Mucosa of rectum (tissue), 2 donors: ENCODE measurements at regions not wholly inside any gene's neighbourhood (a gene's known extent, or its start where the extent isn't known, plus 50 kb on each side); places are given as distances from the start of the nearest gene placed in this dataset.

Experiments
- H3K27ac ChIP-seq, 2 donors: one replicate each; pipeline ENCODE4 v1.7.0; 2013; ENCODE audit warnings: inconsistent platforms in 2 of 2, low read depth in 2 of 2, low read length in 2 of 2
- H3K27me3 ChIP-seq, 2 donors: one replicate each; pipeline ENCODE4 v1.7.0; 2013; ENCODE audit warnings: low read length in 2 of 2; ENCODE audit not compliant: control insufficient read depth in 2 of 2, insufficient read depth in 2 of 2
- H3K36me3 ChIP-seq, 2 donors: one replicate each; pipeline ENCODE4 v1.7.0; 2013; ENCODE audit warnings: low read length in 2 of 2; ENCODE audit not compliant: control insufficient read depth in 2 of 2, insufficient read depth in 2 of 2
- H3K4me1 ChIP-seq, 2 donors: one replicate each; pipeline ENCODE4 v1.7.0; 2013; ENCODE audit warnings: low read length in 2 of 2, mild to moderate bottlenecking in 1 of 2; ENCODE audit not compliant: control insufficient read depth in 2 of 2, insufficient read depth in 2 of 2
- H3K4me3 ChIP-seq, 2 donors: one replicate each; pipeline ENCODE4 v1.7.0; 2013; ENCODE audit warnings: low read length in 2 of 2
- H3K9ac ChIP-seq, 2 donors: one replicate each; pipeline ENCODE4 v1.7.0; 2013; ENCODE audit warnings: low read length in 2 of 2, low read depth in 1 of 2, mild to moderate bottlenecking in 1 of 2
- H3K9me3 ChIP-seq, 2 donors: one replicate each; pipeline ENCODE4 v1.7.0; 2013; ENCODE audit warnings: low read length in 2 of 2; ENCODE audit not compliant: control insufficient read depth in 2 of 2
- donor health status: healthy.
- donor health status: Normal muscosa, but diverticular disease.

- Histone ChIP-seq H3K9me3 (no peaks in the 10 kb centered on the region), H3K27ac (no peak overlapping the region), H3K27me3 (no peaks in the 10 kb centered on the region), H3K4me1 (peaks cover 0 to 5% of the 10 kb centered on the region in 2 donors), H3K9ac (no peak overlapping the region), H3K36me3 (no peaks in the 10 kb centered on the region), H3K4me3 (no peak overlapping the region)
Measured at GRCh38 chr2:12047761-12048160, 301.3 kb downstream of the LPIN1 start.

GRCh38 chr2:12048550-12048949, 302.1 kb downstream of the LPIN1 start:
- Histone ChIP-seq H3K27me3 (no peaks in the 10 kb centered on the region), H3K36me3 (no peaks in the 10 kb centered on the region), H3K4me3 (no peak overlapping the region), H3K9me3 (no peaks in the 10 kb centered on the region), H3K4me1 (peaks cover 0 to 5% of the 10 kb centered on the region in 2 donors), H3K9ac (no peak overlapping the region), H3K27ac (no peak overlapping the region)

GRCh38 chr2:12050396-12050795, 304.0 kb downstream of the LPIN1 start:
- no peak overlapping the region for H3K9ac ChIP-seq
- H3K9me3 ChIP-seq, result no peaks in the 10 kb centered on the region
- H3K27me3 ChIP-seq, result no peaks in the 10 kb centered on the region
- H3K27ac ChIP-seq, result no peak overlapping the region
- H3K4me3 ChIP-seq, result no peak overlapping the region
- H3K4me1 ChIP-seq, result peaks cover 0 to 3% of the 10 kb centered on the region in 2 donors
- no peaks in the 10 kb centered on the region for H3K36me3 ChIP-seq

DNA sequence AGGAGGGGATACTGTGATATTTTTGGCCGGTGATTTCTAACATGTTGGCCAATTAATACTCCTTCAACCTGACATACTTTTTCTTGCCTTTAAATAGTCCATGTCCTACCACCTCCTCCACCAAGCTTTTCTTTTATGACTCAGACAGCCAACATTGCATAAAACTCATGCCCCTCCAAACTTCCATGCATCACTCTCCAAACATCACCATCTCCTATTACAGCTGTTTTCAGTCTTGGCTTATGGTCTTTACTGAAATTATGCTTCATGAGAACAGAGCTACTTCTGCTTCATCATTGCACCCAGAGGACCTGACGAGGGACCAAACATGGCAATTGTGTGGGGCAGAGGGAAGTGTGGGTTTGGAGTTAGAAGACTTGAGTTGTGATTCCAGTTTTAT, 305.4 kb downstream of the LPIN1 start:
- Histone ChIP-seq H3K36me3 (no peaks in the 10 kb centered on the region), H3K27me3 (no peaks in the 10 kb centered on the region), H3K4me1 (no peaks in the 10 kb centered on the region), H3K4me3 (no peak overlapping the region), H3K9ac (no peak overlapping the region), H3K9me3 (no peaks in the 10 kb centered on the region), H3K27ac (no peak overlapping the region)

- peaks cover 0 to 3% of the 10 kb centered on the region in 2 donors for H3K4me1 ChIP-seq
- H3K27me3 ChIP-seq, result no peaks in the 10 kb centered on the region
- H3K4me3 ChIP-seq, result no peak overlapping the region
- no peaks in the 10 kb centered on the region for H3K36me3 ChIP-seq
- H3K9me3 ChIP-seq, result no peaks in the 10 kb centered on the region
- H3K27ac ChIP-seq, result no peak overlapping the region
- no peak overlapping the region for H3K9ac ChIP-seq
Measured at GRCh38 chr2:12052796-12053195, 306.4 kb downstream of the LPIN1 start.

DNA sequence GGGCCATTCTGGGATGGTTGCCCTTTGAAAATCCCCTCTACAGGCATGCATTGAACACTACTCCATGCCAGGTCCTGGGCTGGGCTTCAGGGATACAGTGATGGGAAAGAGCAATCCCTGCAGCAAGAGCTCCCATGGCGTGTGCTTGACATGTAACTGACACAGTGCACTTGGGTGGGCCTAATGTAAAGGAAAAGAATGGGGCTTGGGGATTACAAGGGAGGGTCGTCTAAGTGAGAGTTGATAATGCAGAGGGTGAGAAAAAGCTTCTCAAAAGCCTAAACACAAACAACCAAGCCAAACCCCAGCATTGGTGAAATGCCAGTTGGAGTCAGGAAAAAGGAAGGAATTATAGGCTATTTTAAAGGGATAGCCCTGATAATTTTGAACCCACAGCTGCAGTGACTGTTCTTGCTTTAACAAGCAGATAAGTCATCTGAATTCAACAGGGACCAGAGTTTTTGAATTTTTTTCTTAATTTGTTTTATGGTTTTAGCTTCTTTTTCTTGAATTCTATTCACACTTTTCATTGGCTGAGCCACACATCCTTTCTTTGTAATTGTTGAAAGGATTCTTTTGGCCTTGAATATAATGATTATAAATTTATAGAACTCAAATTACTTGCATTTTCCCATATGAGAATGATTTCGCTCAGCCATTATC, 308.7 kb downstream of the LPIN1 start:
- H3K4me3 ChIP-seq, result no peak overlapping the region
- no peaks in the 10 kb centered on the region for H3K9me3 ChIP-seq
- H3K9ac ChIP-seq, result no peak overlapping the region
- no peaks in the 10 kb centered on the region for H3K36me3 ChIP-seq
- H3K27ac ChIP-seq, result no peak overlapping the region
- peaks cover 0 to 5% of the 10 kb centered on the region in 2 donors for H3K4me1 ChIP-seq
- no peaks in the 10 kb centered on the region for H3K27me3 ChIP-seq

DNA sequence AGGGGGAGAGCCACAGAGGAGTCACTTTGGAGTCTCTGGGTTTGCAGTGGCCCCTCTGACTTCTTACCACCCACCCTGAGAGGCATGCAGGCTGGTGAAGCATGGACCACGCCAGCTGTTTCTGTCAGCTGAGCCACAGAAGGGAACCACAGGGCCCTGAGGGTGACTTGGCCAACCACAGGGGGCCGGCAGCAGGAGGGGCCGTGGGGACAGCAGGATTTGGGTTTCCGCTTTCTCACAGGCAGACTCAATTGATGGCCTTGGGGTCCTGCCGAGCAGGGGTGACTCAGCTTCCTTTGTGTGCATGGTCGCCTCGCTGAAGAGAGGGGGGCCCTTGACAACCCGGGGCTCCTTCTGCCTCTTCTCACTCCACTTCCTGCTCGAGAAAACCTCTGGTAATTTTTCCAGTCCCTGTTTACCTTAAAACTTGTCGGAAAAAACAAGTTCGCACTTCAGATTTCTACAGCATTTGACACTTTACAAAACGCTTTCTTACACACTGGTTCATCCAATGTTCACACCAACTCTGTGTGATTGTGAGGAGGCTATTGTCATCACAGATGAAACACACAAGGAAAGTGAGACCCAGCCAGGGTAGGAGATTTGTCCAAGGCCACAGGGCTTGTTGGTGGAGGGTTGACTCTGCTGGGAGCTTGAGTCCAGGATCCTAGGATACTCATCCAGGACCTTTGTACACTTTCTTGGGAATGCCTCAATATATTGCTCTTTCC, 311.2 kb downstream of the LPIN1 start:
- no peaks in the 10 kb centered on the region for H3K9me3 ChIP-seq
- no peak overlapping the region for H3K27ac ChIP-seq
- no peaks in the 10 kb centered on the region for H3K36me3 ChIP-seq
- no peaks in the 10 kb centered on the region for H3K27me3 ChIP-seq
- no peak overlapping the region for H3K9ac ChIP-seq
- peaks cover 0 to 5% of the 10 kb centered on the region in 2 donors for H3K4me1 ChIP-seq
- no peak overlapping the region for H3K4me3 ChIP-seq

DNA sequence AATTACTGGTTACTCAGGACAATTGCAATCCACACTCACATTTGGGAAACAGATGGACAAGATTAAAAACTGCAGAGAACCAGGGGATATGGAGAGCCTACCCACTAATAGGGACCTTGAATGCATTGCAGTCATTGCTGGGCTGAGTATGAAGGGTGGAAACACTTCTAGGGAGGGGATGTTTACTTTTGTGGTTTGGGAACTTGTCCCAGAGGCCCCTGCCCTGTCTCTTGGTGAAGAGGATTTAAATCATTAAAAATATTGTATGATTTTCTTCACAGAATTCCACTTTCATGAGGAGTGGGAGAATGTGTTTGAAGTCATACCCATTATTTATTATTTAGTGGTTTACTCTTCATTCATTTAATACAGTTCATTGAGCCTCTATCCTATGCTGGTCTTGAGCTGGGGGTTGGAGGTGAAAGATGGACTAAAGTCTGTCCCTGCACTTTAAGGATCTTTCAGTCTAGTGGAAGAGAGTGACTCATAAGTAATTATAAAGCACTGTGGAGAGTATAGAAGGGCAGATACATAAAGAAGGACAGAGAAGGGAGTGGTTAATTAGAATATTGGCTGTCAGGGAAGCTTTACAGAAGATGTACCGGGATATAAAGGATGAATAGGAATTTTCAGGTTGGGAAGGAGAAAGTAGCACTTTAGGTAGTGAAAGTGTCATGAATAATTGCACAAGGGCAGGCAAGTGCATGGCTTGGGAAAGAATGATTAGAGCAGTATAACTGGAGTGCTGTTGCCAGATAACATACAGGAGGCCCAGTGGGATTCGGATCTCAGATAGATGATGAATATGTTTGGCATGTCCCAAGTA, 313.4 kb downstream of the LPIN1 start:
- Histone ChIP-seq H3K27ac (no peak overlapping the region), H3K9me3 (no peaks in the 10 kb centered on the region), H3K4me3 (no peak overlapping the region), H3K36me3 (no peaks in the 10 kb centered on the region), H3K9ac (no peak overlapping the region), H3K27me3 (no peaks in the 10 kb centered on the region), H3K4me1 (peaks cover 0 to 5% of the 10 kb centered on the region in 2 donors)

DNA sequence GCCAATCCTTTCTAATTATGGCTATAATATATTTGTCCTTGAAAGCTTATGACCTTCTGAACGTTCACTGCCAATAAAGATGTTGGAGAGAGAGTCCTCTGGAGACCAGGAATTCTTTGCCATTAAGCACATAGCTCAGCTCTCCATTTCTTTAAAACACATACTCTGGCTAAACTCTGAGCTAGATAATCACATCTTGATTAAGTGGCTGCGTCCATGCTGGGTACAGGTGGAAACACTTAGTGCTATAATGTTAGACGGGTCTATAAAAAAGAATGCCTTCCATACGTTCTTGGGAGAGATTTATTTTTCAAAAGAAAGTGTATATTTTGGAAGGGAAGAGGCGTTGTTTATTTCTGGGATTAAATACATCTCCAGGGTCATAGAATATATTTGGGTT, 314.5 kb downstream of the LPIN1 start:
- Histone ChIP-seq H3K9me3 (no peaks in the 10 kb centered on the region), H3K27me3 (no peaks in the 10 kb centered on the region), H3K4me3 (no peak overlapping the region), H3K4me1 (peaks cover 0 to 5% of the 10 kb centered on the region in 2 donors), H3K27ac (no peak overlapping the region), H3K9ac (no peak overlapping the region), H3K36me3 (no peaks in the 10 kb centered on the region)
